CD4-positive, alpha-beta T cell (primary cell): ENCODE measurements at regions not wholly inside any gene's neighbourhood (a gene's known extent, or its start where the extent isn't known, plus 50 kb on each side); places are given as distances from the start of the nearest gene placed in this dataset.

Experiments
- ATAC-seq: fragments of 200-7000 bp; cut with Tn5 transposase; one replicate; pipeline ENCODE4 v1.10.0; 2022; ENCODE audit warnings: mild to moderate bottlenecking; ENCODE audit not compliant: poor library complexity
- CTCF ChIA-PET: fragments of 350-600 bp; sonication (Branson Sonifier 250); formaldehyde crosslinking; loops from one replicate; lab custom pipeline; 2021; ENCODE audit warnings: antibody characterized with exemption, inconsistent platforms; lab: Charles Lee
- POLR2A ChIA-PET: fragments of 350-600 bp; sonication (Branson Sonifier 250); formaldehyde crosslinking; loops from one replicate; lab custom pipeline; 2021; ENCODE audit warnings: antibody characterized with exemption, inconsistent platforms; lab: Charles Lee
- DNase-seq, 14 experiments: peaks; one replicate each; pipeline ENCODE4 v3.0.0-alpha.2; 2013 to 2020; ENCODE audit warnings: mixed read lengths in 2 of 14
- H3K27ac ChIP-seq, 2 donors: one replicate each; pipeline versions ENCODE4 v1.5.1 to v1.7.0; 2013; ENCODE audit warnings: low read length in 2 of 2, low read depth in 1 of 2, mild to moderate bottlenecking in 1 of 2
- H3K27me3 ChIP-seq, 2 experiments: 1 replicate in 1 of 2; 2 replicates in 1 of 2; pipeline versions ENCODE4 v1.6.1 to v1.7.0; 2013; ENCODE audit warnings: low read length in 2 of 2, control low read depth in 1 of 2, mild to moderate bottlenecking in 1 of 2, moderate library complexity in 1 of 2; ENCODE audit not compliant: insufficient read depth in 2 of 2, control insufficient read depth in 1 of 2
- H3K36me3 ChIP-seq: one replicate; pipeline ENCODE4 v1.6.1; 2013; ENCODE audit warnings: low read length, control low read depth; ENCODE audit not compliant: insufficient read depth
- H3K4me1 ChIP-seq: one replicate; pipeline ENCODE4 v1.6.1; 2013; ENCODE audit warnings: low read length, control low read depth; ENCODE audit not compliant: insufficient read depth
- H3K4me3 ChIP-seq: one replicate; pipeline ENCODE4 v1.5.1; 2013; ENCODE audit warnings: mild to moderate bottlenecking, low read length, moderate library complexity
- H3K9me3 ChIP-seq, 2 experiments: 1 replicate in 1 of 2; 2 replicates in 1 of 2; pipeline versions ENCODE4 v1.6.1 to v1.7.0; 2013; ENCODE audit warnings: low read length in 2 of 2, mild to moderate bottlenecking in 2 of 2, control low read depth in 1 of 2, moderate library complexity in 1 of 2; ENCODE audit not compliant: control insufficient read depth in 1 of 2, insufficient read depth in 1 of 2
- H3K27ac Mint-ChIP-seq: one replicate; pipeline ENCODE4 v1.8.0; 2020; ENCODE audit warnings: mixed read lengths
- H3K27me3 Mint-ChIP-seq: one replicate; pipeline ENCODE4 v1.8.0; 2021; ENCODE audit warnings: mixed read lengths
- H3K36me3 Mint-ChIP-seq: one replicate; pipeline ENCODE4 v1.8.0; 2021; ENCODE audit warnings: low read depth, mixed read lengths
- H3K4me1 Mint-ChIP-seq: one replicate; pipeline ENCODE4 v1.8.0; 2021; ENCODE audit warnings: low read depth, mixed read lengths
- H3K4me3 Mint-ChIP-seq: one replicate; pipeline ENCODE4 v1.8.0; 2020; ENCODE audit warnings: mild to moderate bottlenecking, mixed read lengths
- H3K9me3 Mint-ChIP-seq: one replicate; pipeline ENCODE4 v1.8.0; 2020; ENCODE audit warnings: mixed read lengths
- CTCF ChIP-seq: fragments of 200-600 bp; IDR thresholded peaks from one replicate; pipeline ENCODE4 v1.8.0; 2022; ENCODE audit warnings: antibody characterized with exemption, mild to moderate bottlenecking
- intact Hi-C, 2 experiments: fragments of 100-400 bp; cut with DNase I in 1 of 2; cut with micrococcal nuclease in 1 of 2; formaldehyde crosslinking; loops; one replicate each; pipeline versions ENCODE4 v1.15.1 to v1.9.0; 2023 to 2025; cut with DNase I, micrococcal nuclease

- Mint-ChIP-seq H3K4me1 (no peaks in the 10 kb centered on the region), H3K4me3 (no peak overlapping the region), H3K27me3 (peaks cover 10% of the 10 kb centered on the region), H3K36me3 (no peaks in the 10 kb centered on the region), H3K9me3 (peaks cover 7% of the 10 kb centered on the region), H3K27ac (no peak overlapping the region)
- Histone ChIP-seq H3K4me1 (no peaks in the 10 kb centered on the region), H3K27ac (no peak overlapping the region), H3K27me3 (peaks cover 0 to 2% of the 10 kb centered on the region in 2 experiments), H3K9me3 (peaks cover 4 to 12% of the 10 kb centered on the region in 2 experiments), H3K4me3 (no peak overlapping the region), H3K36me3 (no peaks in the 10 kb centered on the region)
- intact Hi-C loops = no loop called here
- POLR2A ChIA-PET = no interaction called here
- no peak for DNase-seq
- no peak for TF ChIP-seq CTCF
- CTCF ChIA-PET = no interaction called here
- ATAC-seq = no peak
Measured at GRCh38 chr12:114616081-114616480, 67.9 kb downstream of the TBX3 start.

GRCh38 chr12:114614040-114614439 lies 69.9 kb downstream of the TBX3 start:
- no peak for TF ChIP-seq CTCF
- H3K4me3 Mint-ChIP-seq = no peak overlapping the region
- POLR2A ChIA-PET = no interaction called here
- H3K9me3 Mint-ChIP-seq = peaks cover 7% of the 10 kb centered on the region
- Histone ChIP-seq H3K9me3 (peaks cover 4% of the 10 kb centered on the region in 2 experiments), H3K4me3 (no peak overlapping the region), H3K36me3 (no peaks in the 10 kb centered on the region), H3K27ac (no peak overlapping the region), H3K4me1 (no peaks in the 10 kb centered on the region), H3K27me3 (no peaks in the 10 kb centered on the region)
- CTCF ChIA-PET = no interaction called here
- H3K36me3 Mint-ChIP-seq = no peaks in the 10 kb centered on the region
- ATAC-seq = no peak
- H3K27me3 Mint-ChIP-seq = peaks cover 10% of the 10 kb centered on the region
- no peak for DNase-seq
- H3K4me1 Mint-ChIP-seq = no peaks in the 10 kb centered on the region
- no peak overlapping the region for H3K27ac Mint-ChIP-seq
- intact Hi-C loops = no loop called here

GRCh38 chr12:114612062-114612461 lies 71.9 kb downstream of the TBX3 start:
- H3K4me3 Mint-ChIP-seq = no peak overlapping the region
- POLR2A ChIA-PET = no interaction called here

More at GRCh38 chr12:114612062-114612461, 71.9 kb downstream of the TBX3 start:
- no peak for TF ChIP-seq CTCF
- H3K27ac Mint-ChIP-seq = no peak overlapping the region
- Histone ChIP-seq H3K4me1 (no peaks in the 10 kb centered on the region), H3K4me3 (no peak overlapping the region), H3K27ac (no peak overlapping the region), H3K9me3 (peaks cover 4% of the 10 kb centered on the region in 2 experiments), H3K36me3 (no peaks in the 10 kb centered on the region), H3K27me3 (no peaks in the 10 kb centered on the region)
- DNase-seq (no peak), ATAC-seq (no peak)
- peaks cover 5% of the 10 kb centered on the region for H3K9me3 Mint-ChIP-seq
- H3K27me3 Mint-ChIP-seq = peaks cover 10% of the 10 kb centered on the region
- CTCF ChIA-PET = no interaction called here
- intact Hi-C loops = no loop called here
- no peaks in the 10 kb centered on the region for H3K36me3 Mint-ChIP-seq
- no peaks in the 10 kb centered on the region for H3K4me1 Mint-ChIP-seq
